DND-41 (cell line): ENCODE measurements at regions not wholly inside any gene's neighbourhood (a gene's known extent, or its start where the extent isn't known, plus 50 kb on each side); places are given as distances from the start of the nearest gene placed in this dataset.

ENCODE experiments used
- EZH2 ChIP-seq: IDR thresholded peaks from 3 replicates; pipeline ENCODE4 v1.6.1; 2012; ENCODE audit warnings: borderline replicate concordance, low read depth, mild to moderate bottlenecking, moderate library complexity, low read length, inconsistent platforms; ENCODE audit not compliant: severe bottlenecking
- TF ChIP-seq, protein P1 (sequence below): IDR thresholded peaks from 2 replicates; pipeline ENCODE4 v1.5.1; 2012; ENCODE audit warnings: borderline replicate concordance, low read length, moderate library complexity, mild to moderate bottlenecking; ENCODE audit not compliant: poor library complexity, severe bottlenecking; ENCODE audit errors: extremely low read depth

DNA sequence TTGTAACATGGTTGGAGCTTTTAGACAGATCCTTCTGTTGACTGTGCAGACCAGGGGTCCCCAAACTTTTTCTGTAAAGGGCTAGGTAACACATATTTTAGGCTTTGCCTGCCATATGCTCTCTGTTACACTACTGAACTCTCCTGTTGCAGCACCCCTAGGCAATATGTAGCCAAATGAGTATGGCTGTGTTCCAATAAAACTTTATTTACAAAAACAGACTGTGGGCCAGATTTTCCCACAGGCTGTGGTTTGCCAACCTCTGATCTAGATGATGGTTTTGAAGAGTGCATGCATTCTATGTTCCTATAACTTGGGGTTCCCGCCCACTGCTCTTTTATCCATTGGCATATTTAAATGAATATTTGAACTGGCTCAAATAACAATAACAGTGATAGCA is 180.3 kb upstream of the VASH1 start:
- TF ChIP-seq, protein P1, sequence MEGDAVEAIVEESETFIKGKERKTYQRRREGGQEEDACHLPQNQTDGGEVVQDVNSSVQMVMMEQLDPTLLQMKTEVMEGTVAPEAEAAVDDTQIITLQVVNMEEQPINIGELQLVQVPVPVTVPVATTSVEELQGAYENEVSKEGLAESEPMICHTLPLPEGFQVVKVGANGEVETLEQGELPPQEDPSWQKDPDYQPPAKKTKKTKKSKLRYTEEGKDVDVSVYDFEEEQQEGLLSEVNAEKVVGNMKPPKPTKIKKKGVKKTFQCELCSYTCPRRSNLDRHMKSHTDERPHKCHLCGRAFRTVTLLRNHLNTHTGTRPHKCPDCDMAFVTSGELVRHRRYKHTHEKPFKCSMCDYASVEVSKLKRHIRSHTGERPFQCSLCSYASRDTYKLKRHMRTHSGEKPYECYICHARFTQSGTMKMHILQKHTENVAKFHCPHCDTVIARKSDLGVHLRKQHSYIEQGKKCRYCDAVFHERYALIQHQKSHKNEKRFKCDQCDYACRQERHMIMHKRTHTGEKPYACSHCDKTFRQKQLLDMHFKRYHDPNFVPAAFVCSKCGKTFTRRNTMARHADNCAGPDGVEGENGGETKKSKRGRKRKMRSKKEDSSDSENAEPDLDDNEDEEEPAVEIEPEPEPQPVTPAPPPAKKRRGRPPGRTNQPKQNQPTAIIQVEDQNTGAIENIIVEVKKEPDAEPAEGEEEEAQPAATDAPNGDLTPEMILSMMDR: no peak
- TF ChIP-seq EZH2: no peak
